Keratinocyte (primary cell): ENCODE measurements at regions not wholly inside any gene's neighbourhood (a gene's known extent, or its start where the extent isn't known, plus 50 kb on each side); places are given as distances from the start of the nearest gene placed in this dataset.

Experiments
- DNase-seq: peaks from one replicate; pipeline ENCODE4 v3.0.0-alpha.2; 2011; ENCODE audit warnings: low read depth, missing footprints, low spot score
- FAIRE-seq: peaks from 2 replicates; lab custom pipeline; 2011; peaks lifted over from hg19 to GRCh38; lab: Jason Lieb, UNC
- H2AFZ ChIP-seq: 2 replicates; pipeline ENCODE4 v1.6.0; 2012; ENCODE audit warnings: low read length, control low read depth, inconsistent platforms; ENCODE audit not compliant: control insufficient read depth
- H3K27ac ChIP-seq: 2 replicates; pipeline ENCODE4 v1.5.1; 2011; ENCODE audit warnings: low read length; ENCODE audit not compliant: control insufficient read depth, insufficient read depth
- H3K27me3 ChIP-seq: 3 replicates; pipeline ENCODE4 v1.6.0; 2011; ENCODE audit warnings: low read length; ENCODE audit not compliant: control insufficient read depth, insufficient read depth; ENCODE audit errors: extremely low read depth
- H3K36me3 ChIP-seq, 2 experiments: 2 replicates in 1 of 2; 3 replicates in 1 of 2; pipeline ENCODE4 v1.5.1; 2011; ENCODE audit warnings: low read length in 2 of 2, mild to moderate bottlenecking in 1 of 2; ENCODE audit not compliant: control insufficient read depth in 2 of 2, insufficient read depth in 2 of 2; ENCODE audit errors: extremely low read depth in 1 of 2
- H3K4me1 ChIP-seq: 3 replicates; pipeline ENCODE4 v1.5.1; 2011; ENCODE audit warnings: low read length; ENCODE audit not compliant: control insufficient read depth, insufficient read depth; ENCODE audit errors: extremely low read depth
- H3K4me2 ChIP-seq: 3 replicates; pipeline ENCODE4 v1.6.0; 2011; ENCODE audit warnings: low read depth, low read length; ENCODE audit not compliant: control insufficient read depth, insufficient read depth; ENCODE audit errors: extremely low read depth
- H3K4me3 ChIP-seq, 3 experiments: fragments of 200-600 bp in 1 of 3; sonication (generic) in 1 of 3; 2 replicates in 2 of 3; 3 replicates in 1 of 3; pipeline ENCODE4 v1.5.1; 2011 to 2016; ENCODE audit warnings: low read length in 3 of 3, mild to moderate bottlenecking in 3 of 3, control low read depth in 2 of 3, inconsistent platforms in 1 of 3, low read depth in 1 of 3, mixed read lengths in 1 of 3, mixed run types in 1 of 3, moderate library complexity in 1 of 3; ENCODE audit not compliant: control insufficient read depth in 2 of 3, insufficient read depth in 2 of 3; ENCODE audit errors: extremely low read depth in 1 of 3
- H3K79me2 ChIP-seq: 2 replicates; pipeline ENCODE4 v1.6.0; 2012; ENCODE audit warnings: low read length; ENCODE audit not compliant: control insufficient read depth, insufficient read depth
- H3K9ac ChIP-seq: 3 replicates; pipeline ENCODE4 v1.6.0; 2011; ENCODE audit warnings: low read length; ENCODE audit not compliant: control insufficient read depth, insufficient read depth; ENCODE audit errors: extremely low read depth
- H3K9me1 ChIP-seq: 3 replicates; pipeline ENCODE4 v1.6.0; 2011; ENCODE audit warnings: low read length; ENCODE audit not compliant: control insufficient read depth, insufficient read depth; ENCODE audit errors: extremely low read depth
- H3K9me3 ChIP-seq: 2 replicates; pipeline ENCODE4 v1.5.1; 2012; ENCODE audit warnings: low read depth, low read length; ENCODE audit not compliant: control insufficient read depth
- H4K20me1 ChIP-seq: 3 replicates; pipeline ENCODE4 v1.6.0; 2011; ENCODE audit warnings: low read length; ENCODE audit not compliant: control insufficient read depth, insufficient read depth; ENCODE audit errors: extremely low read depth
- EZH2 ChIP-seq: IDR thresholded peaks from one replicate; pipeline ENCODE4 v1.6.1; 2012; ENCODE audit warnings: inconsistent platforms, mild to moderate bottlenecking, low read length, moderate library complexity
- dilution Hi-C: fragments of 300-500 bp; cut with MboI; formaldehyde crosslinking; loops from one replicate; pipeline ENCODE4 v1.7.0; 2020; ENCODE audit warnings: low sequenced_read_pairs; ENCODE audit not compliant: extremely low pct_ligation_motif_present
- TF ChIP-seq, protein P1 (sequence below), 3 experiments: IDR thresholded peaks in 1 of 3; conservative IDR thresholded peaks in 1 of 3; optimal IDR thresholded peaks in 1 of 3; 2 replicates in 2 of 3; 3 replicates in 1 of 3; pipeline versions ENCODE3 to v1.5.1; 2011; ENCODE audit warnings: low read length in 3 of 3, mild to moderate bottlenecking in 3 of 3, moderate library complexity in 2 of 3, control low read depth in 1 of 3, inconsistent platforms in 1 of 3; ENCODE audit not compliant: insufficient read depth in 2 of 3; ENCODE audit errors: extremely low read depth in 1 of 3

DNA sequence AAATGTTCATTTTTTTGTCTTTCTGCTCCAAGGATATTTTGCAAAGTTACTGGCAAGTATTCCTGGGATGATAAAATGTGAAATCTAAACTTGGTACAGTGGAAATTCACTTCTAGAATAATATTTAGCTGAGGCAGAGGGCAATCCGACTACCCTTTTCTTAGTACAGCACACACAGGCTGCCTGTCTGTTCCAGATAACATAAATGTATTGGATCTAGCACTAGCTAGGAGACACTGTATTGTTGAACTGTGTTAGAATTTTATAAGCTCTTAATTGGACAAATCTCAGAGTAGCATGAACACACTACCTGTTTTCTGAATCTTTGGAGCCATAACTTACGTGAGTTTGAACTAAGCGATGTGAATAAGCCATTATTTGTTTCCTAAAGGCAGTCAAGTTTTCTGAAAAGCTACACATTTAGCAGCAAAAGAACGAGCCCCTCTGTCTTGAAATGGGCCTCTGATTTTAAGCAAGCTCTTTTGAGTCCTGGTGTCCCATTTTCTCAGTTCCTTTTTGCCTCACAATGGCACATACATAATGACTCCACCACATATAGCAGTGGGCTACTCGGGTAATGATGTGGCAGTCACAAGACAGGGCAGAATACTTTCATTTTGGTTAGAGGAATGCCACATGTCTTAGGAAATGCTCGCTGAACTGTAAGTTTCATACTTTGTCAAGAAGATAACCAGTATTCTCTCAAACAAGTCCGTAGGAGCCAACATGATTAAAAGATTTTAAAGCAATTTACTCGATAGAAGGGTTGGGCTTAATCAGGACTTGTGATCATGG is 116.5 kb upstream of the ESR1 start:
- H3K79me2 ChIP-seq = no peaks in the 10 kb centered on the region
- H3K4me3 ChIP-seq = no peak overlapping the region
- no peaks in the 10 kb centered on the region for H4K20me1 ChIP-seq
- TF ChIP-seq EZH2 = no peak
- TF ChIP-seq, protein P1, sequence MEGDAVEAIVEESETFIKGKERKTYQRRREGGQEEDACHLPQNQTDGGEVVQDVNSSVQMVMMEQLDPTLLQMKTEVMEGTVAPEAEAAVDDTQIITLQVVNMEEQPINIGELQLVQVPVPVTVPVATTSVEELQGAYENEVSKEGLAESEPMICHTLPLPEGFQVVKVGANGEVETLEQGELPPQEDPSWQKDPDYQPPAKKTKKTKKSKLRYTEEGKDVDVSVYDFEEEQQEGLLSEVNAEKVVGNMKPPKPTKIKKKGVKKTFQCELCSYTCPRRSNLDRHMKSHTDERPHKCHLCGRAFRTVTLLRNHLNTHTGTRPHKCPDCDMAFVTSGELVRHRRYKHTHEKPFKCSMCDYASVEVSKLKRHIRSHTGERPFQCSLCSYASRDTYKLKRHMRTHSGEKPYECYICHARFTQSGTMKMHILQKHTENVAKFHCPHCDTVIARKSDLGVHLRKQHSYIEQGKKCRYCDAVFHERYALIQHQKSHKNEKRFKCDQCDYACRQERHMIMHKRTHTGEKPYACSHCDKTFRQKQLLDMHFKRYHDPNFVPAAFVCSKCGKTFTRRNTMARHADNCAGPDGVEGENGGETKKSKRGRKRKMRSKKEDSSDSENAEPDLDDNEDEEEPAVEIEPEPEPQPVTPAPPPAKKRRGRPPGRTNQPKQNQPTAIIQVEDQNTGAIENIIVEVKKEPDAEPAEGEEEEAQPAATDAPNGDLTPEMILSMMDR (optimal IDR thresholded peaks at IDR 0.05 in 1 of 3, IDR thresholded peaks at IDR 0.05 in 1 of 3, conservative IDR thresholded peaks at IDR 0.05 in 1 of 3; ENCODE audit: extremely low read depth in 1 of 3, insufficient read depth in 2 of 3, low read length in 3 of 3) = no peak
- no peaks in the 10 kb centered on the region for H3K9me3 ChIP-seq
- peak overlapping the region; percentile 11 for H2AFZ ChIP-seq
- H3K36me3 ChIP-seq = no peaks in the 10 kb centered on the region
- dilution Hi-C loops = no loop called here
- DNase-seq (no peak), FAIRE-seq (no peak)
- H3K27me3 ChIP-seq = no peaks in the 10 kb centered on the region
- no peaks in the 10 kb centered on the region for H3K9me1 ChIP-seq
- no peak overlapping the region for H3K9ac ChIP-seq
- H3K27ac ChIP-seq = no peak overlapping the region
- H3K4me2 ChIP-seq = peak overlapping the region; percentile 15
- peaks cover 7% of the 10 kb centered on the region for H3K4me1 ChIP-seq

DNA sequence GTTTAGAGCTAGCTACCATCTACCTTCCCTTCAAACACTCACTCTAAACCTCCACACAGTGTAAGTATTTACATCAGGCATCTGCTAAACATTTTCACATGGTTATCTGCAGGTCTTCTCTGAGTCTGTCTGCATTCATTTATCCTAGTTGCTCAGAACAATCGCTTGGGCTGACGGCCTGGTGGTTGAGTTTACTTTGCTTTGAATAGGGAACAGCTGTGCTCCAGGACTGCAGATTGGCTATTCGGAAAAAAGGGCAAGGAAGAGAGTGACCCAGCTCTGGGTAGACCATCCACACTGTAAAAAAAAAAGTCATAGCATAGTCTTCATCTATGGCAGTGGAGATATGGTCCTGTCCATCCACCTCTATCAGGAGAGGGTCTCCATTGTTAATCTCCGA is 115.3 kb upstream of the ESR1 start:
- no peak for DNase-seq
- H3K4me2 ChIP-seq = no peak overlapping the region
- no peak overlapping the region for H3K4me3 ChIP-seq
- no peaks in the 10 kb centered on the region for H3K27me3 ChIP-seq
- no peaks in the 10 kb centered on the region for H3K36me3 ChIP-seq
- no peaks in the 10 kb centered on the region for H3K79me2 ChIP-seq
- H3K9me1 ChIP-seq = no peaks in the 10 kb centered on the region
- no peak overlapping the region for H3K27ac ChIP-seq
- peaks cover 7% of the 10 kb centered on the region for H3K4me1 ChIP-seq
- H3K9me3 ChIP-seq = no peaks in the 10 kb centered on the region
- FAIRE-seq = no peak
- no peaks in the 10 kb centered on the region for H4K20me1 ChIP-seq
- TF ChIP-seq, protein P1 (optimal IDR thresholded peaks at IDR 0.05 in 1 of 3, IDR thresholded peaks at IDR 0.05 in 1 of 3, conservative IDR thresholded peaks at IDR 0.05 in 1 of 3; ENCODE audit: extremely low read depth in 1 of 3, insufficient read depth in 2 of 3, low read length in 3 of 3) = no peak
- no peak for TF ChIP-seq EZH2
- no peak overlapping the region for H2AFZ ChIP-seq
- dilution Hi-C loops = no loop called here
- no peak overlapping the region for H3K9ac ChIP-seq
